Loucy (cell line): ENCODE measurements at regions not wholly inside any gene's neighbourhood (a gene's known extent, or its start where the extent isn't known, plus 50 kb on each side); places are given as distances from the start of the nearest gene placed in this dataset.

Experiments used
- CTCF ChIP-seq: fragments of 200-600 bp; sonication (generic); conservative IDR thresholded peaks from 2 replicates; pipeline ENCODE4 v1.5.1; 2014; ENCODE audit warnings: mild to moderate bottlenecking, antibody characterized with exemption, low read length
- EZH2phosphoT487 ChIP-seq: fragments of 200-600 bp; IDR thresholded peaks from 2 replicates; pipeline ENCODE4 v1.6.1; 2018; ENCODE audit warnings: antibody characterized with exemption, mild to moderate bottlenecking, moderate library complexity, borderline replicate concordance

GRCh38 chr4:36772154-36772516 is 472.4 kb upstream of the NWD2 start:
- TF ChIP-seq CTCF (no peak), EZH2phosphoT487 (no peak)
